ENCODE measurements at regions not wholly inside any gene's neighbourhood (a gene's known extent, or its start where the extent isn't known, plus 50 kb on each side); places are given as distances from the start of the nearest gene placed in this dataset.

DNA sequence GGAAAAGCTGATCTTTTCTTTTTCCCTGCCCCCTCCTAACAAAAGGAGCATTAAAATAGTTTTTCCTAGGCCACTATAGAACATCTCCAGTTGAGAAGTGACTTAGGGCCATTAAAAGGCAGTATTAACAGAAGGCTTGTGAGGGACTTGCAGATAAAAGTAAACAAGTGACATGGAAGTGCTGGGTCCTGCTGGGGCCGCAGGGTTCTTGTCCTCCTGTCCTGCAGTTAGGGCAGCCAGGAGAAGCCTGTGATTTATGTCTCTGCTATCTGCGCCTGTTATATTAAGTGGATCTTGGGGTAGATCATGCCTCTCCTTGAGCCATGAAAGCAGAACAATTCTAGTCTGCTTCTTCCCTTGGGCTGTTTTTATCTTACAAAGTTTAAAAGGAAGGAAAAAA is 271.4 kb upstream of the C11orf87 start:
- Histone ChIP-seq H3K4me1 (ENCODE audit: insufficient read depth, low read length) (no peaks in the 10 kb centered on the region), H3K36me3 (ENCODE audit: insufficient read depth, low read length) (no peaks in the 10 kb centered on the region), H3K4me3 (ENCODE audit: low read length) (no peak overlapping the region), H3K27ac (ENCODE audit: low read depth in 1 of 2, low read length in 2 of 2) (no peak overlapping the region), H3K9me3 (ENCODE audit: control insufficient read depth in 1 of 2, insufficient read depth in 1 of 2, low read length in 2 of 2) (no peaks in the 10 kb centered on the region), H3K27me3 (ENCODE audit: control insufficient read depth in 1 of 2, insufficient read depth in 2 of 2, low read length in 2 of 2) (no peaks in the 10 kb centered on the region)
- H3K36me3 Mint-ChIP-seq (ENCODE audit: low read depth), result no peaks in the 10 kb centered on the region
- no peak for TF ChIP-seq CTCF (IDR thresholded peaks at IDR 0.05)
- DNase-seq, result no peak
- H3K4me1 Mint-ChIP-seq (ENCODE audit: low read depth), result no peaks in the 10 kb centered on the region
- H3K27ac Mint-ChIP-seq, result no peak overlapping the region
- POLR2A ChIA-PET, result no interaction called here
- CTCF ChIA-PET, result no interaction called here
- H3K9me3 Mint-ChIP-seq, result peaks cover 2% of the 10 kb centered on the region
- no peak overlapping the region for H3K4me3 Mint-ChIP-seq
- intact Hi-C loops (cut with DNase I, micrococcal nuclease), result no loop called here
- ATAC-seq (ENCODE audit: poor library complexity), result no peak
- no peaks in the 10 kb centered on the region for H3K27me3 Mint-ChIP-seq

DNA sequence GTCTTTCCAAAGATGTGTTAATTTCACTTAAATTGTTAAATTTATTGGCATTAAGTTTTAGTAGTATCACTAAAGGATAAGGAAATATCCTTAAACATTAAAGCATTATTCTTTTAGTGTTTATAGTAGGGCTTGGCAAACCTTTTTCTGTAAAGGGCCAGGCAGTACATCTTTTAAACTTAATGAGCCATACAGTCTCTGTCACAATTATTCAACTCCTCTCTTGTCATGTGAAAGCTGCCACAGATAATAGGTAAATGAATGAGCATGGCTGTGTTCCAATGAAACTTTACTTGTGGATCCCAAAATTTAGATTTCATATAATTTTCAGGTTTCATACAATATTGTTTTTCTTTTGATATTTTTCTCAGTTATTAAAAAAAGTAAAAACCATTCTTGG is 268.2 kb upstream of the C11orf87 start:
- CTCF ChIA-PET, result no interaction called here
- intact Hi-C loops (cut with DNase I, micrococcal nuclease), result no loop called here
- H3K4me1 Mint-ChIP-seq (ENCODE audit: low read depth), result no peaks in the 10 kb centered on the region
- H3K9me3 ChIP-seq (ENCODE audit: control insufficient read depth in 1 of 2, insufficient read depth in 1 of 2, low read length in 2 of 2), result no peaks in the 10 kb centered on the region
- TF ChIP-seq CTCF (IDR thresholded peaks at IDR 0.05), result no peak
- peaks cover 10% of the 10 kb centered on the region for H3K9me3 Mint-ChIP-seq
- H3K27ac Mint-ChIP-seq, result no peak overlapping the region
- DNase-seq (no peak), ATAC-seq (ENCODE audit: poor library complexity) (no peak)
- no peaks in the 10 kb centered on the region for H3K36me3 ChIP-seq (ENCODE audit: insufficient read depth, low read length)
- H3K27me3 ChIP-seq (ENCODE audit: control insufficient read depth in 1 of 2, insufficient read depth in 2 of 2, low read length in 2 of 2), result no peaks in the 10 kb centered on the region
- H3K4me3 Mint-ChIP-seq, result no peak overlapping the region
- H3K27ac ChIP-seq (ENCODE audit: low read depth in 1 of 2, low read length in 2 of 2), result no peak overlapping the region
- no peaks in the 10 kb centered on the region for H3K4me1 ChIP-seq (ENCODE audit: insufficient read depth, low read length)
- H3K4me3 ChIP-seq (ENCODE audit: low read length), result no peak overlapping the region
- no peaks in the 10 kb centered on the region for H3K27me3 Mint-ChIP-seq
- POLR2A ChIA-PET, result no interaction called here
- H3K36me3 Mint-ChIP-seq (ENCODE audit: low read depth), result no peaks in the 10 kb centered on the region

GRCh38 chr11:109155291-109155690 is 266.7 kb upstream of the C11orf87 start:
- Histone ChIP-seq H3K9me3 (ENCODE audit: control insufficient read depth in 1 of 2, insufficient read depth in 1 of 2, low read length in 2 of 2) (peaks cover 0 to 5% of the 10 kb centered on the region in 2 experiments), H3K27me3 (ENCODE audit: control insufficient read depth in 1 of 2, insufficient read depth in 2 of 2, low read length in 2 of 2) (no peaks in the 10 kb centered on the region), H3K27ac (ENCODE audit: low read depth in 1 of 2, low read length in 2 of 2) (no peak overlapping the region), H3K36me3 (ENCODE audit: insufficient read depth, low read length) (no peaks in the 10 kb centered on the region), H3K4me3 (ENCODE audit: low read length) (no peak overlapping the region), H3K4me1 (ENCODE audit: insufficient read depth, low read length) (no peaks in the 10 kb centered on the region)
- no peaks in the 10 kb centered on the region for H3K27me3 Mint-ChIP-seq
- peaks cover 12% of the 10 kb centered on the region for H3K9me3 Mint-ChIP-seq
- ChIA-PET POLR2A (no interaction called here), CTCF (interaction anchor here (0.9 kb wide), 1 partner anchor 10 kb away, joined by 3 read pairs; no protein-coding TSS in a partner anchor)
- no peak overlapping the region for H3K27ac Mint-ChIP-seq
- no peaks in the 10 kb centered on the region for H3K36me3 Mint-ChIP-seq (ENCODE audit: low read depth)
- intact Hi-C loops (cut with DNase I, micrococcal nuclease), result no loop called here
- no peak for TF ChIP-seq CTCF (IDR thresholded peaks at IDR 0.05)
- no peak overlapping the region for H3K4me3 Mint-ChIP-seq
- DNase-seq, result no peak
- ATAC-seq (ENCODE audit: poor library complexity), result no peak
- no peaks in the 10 kb centered on the region for H3K4me1 Mint-ChIP-seq (ENCODE audit: low read depth)

All from CD4-positive, alpha-beta T cell (primary cell).